ENCODE measurements at regions not wholly inside any gene's neighbourhood (a gene's known extent, or its start where the extent isn't known, plus 50 kb on each side); places are given as distances from the start of the nearest gene placed in this dataset.

GRCh38 chr2:53036196-53036595, 731.4 kb upstream of the CHAC2 start:
- WGBS, 2 donors (ENCODE audit: low coverage in 1 of 2), result 53 to 71% methylated on average over 1 of the region's 1 CpG
- no peaks in the 10 kb centered on the region for H3K36me3 ChIP-seq
- no peaks in the 10 kb centered on the region for H3K27me3 ChIP-seq
- H3K27ac ChIP-seq, result no peak overlapping the region
- in situ Hi-C loops (cut with MboI; ENCODE audit: low pct_ligation_motif_present in 1 of 4, low pct_unique_long_range_greater_than_20kb in 1 of 4, low sequenced_read_pairs in 3 of 4) (no loop called here), intact Hi-C loops (cut with DNase I; ENCODE audit: low total_unique reads) (no loop called here)
- no peak overlapping the region for H3K4me3 ChIP-seq
- no peak for DNase-seq
- H3K4me1 ChIP-seq, result no peaks in the 10 kb centered on the region
- H3K9me3 ChIP-seq, result no peaks in the 10 kb centered on the region
- TF ChIP-seq POLR2A (IDR thresholded peaks at IDR 0.05) (no peak), POLR2AphosphoS5 (IDR thresholded peaks at IDR 0.05) (no peak), EP300 (IDR thresholded peaks at IDR 0.05; ENCODE audit: low read depth) (no peak), CTCF (IDR thresholded peaks at IDR 0.05) (no peak)

GRCh38 chr2:53035153-53035552, 732.5 kb upstream of the CHAC2 start:
- DNase-seq, result no peak
- Histone ChIP-seq H3K9me3 (no peaks in the 10 kb centered on the region), H3K36me3 (no peaks in the 10 kb centered on the region), H3K4me3 (no peak overlapping the region), H3K27ac (no peak overlapping the region), H3K27me3 (no peaks in the 10 kb centered on the region), H3K4me1 (no peaks in the 10 kb centered on the region)
- TF ChIP-seq EP300 (IDR thresholded peaks at IDR 0.05; ENCODE audit: low read depth), result no peak
- no peak for TF ChIP-seq POLR2AphosphoS5 (IDR thresholded peaks at IDR 0.05)
- no peak for TF ChIP-seq POLR2A (IDR thresholded peaks at IDR 0.05)
- TF ChIP-seq CTCF (IDR thresholded peaks at IDR 0.05), result no peak
- intact Hi-C loops (cut with DNase I; ENCODE audit: low total_unique reads) (no loop called here), in situ Hi-C loops (cut with MboI; ENCODE audit: low pct_ligation_motif_present in 1 of 4, low pct_unique_long_range_greater_than_20kb in 1 of 4, low sequenced_read_pairs in 3 of 4) (no loop called here)
- WGBS, 2 donors (ENCODE audit: low coverage in 1 of 2), result 55 to 61% methylated on average over 1 of the region's 1 CpG

- no peak for DNase-seq
Observed at GRCh38 chr2:53033411-53033810, 734.2 kb upstream of the CHAC2 start.

GRCh38 chr2:53028746-53029423, 738.7 kb upstream of the CHAC2 start:
- no peak for DNase-seq
- intact Hi-C loops (cut with DNase I; ENCODE audit: low total_unique reads), result no loop called here
- 84 to 86% methylated on average over 5 to 6 of the region's 6 CpGs for WGBS, 2 donors (ENCODE audit: low coverage in 1 of 2)
- Histone ChIP-seq H3K4me1 (no peaks in the 10 kb centered on the region), H3K4me3 (no peak overlapping the region), H3K9me3 (no peaks in the 10 kb centered on the region), H3K27me3 (no peaks in the 10 kb centered on the region), H3K27ac (no peak overlapping the region), H3K36me3 (no peaks in the 10 kb centered on the region)
- TF ChIP-seq EP300 (IDR thresholded peaks at IDR 0.05; ENCODE audit: low read depth), result no peak
- no peak for TF ChIP-seq POLR2AphosphoS5 (IDR thresholded peaks at IDR 0.05)
- TF ChIP-seq CTCF (IDR thresholded peaks at IDR 0.05), result no peak
- TF ChIP-seq POLR2A (IDR thresholded peaks at IDR 0.05), result no peak
- in situ Hi-C loops (cut with MboI; ENCODE audit: low pct_ligation_motif_present in 1 of 4, low pct_unique_long_range_greater_than_20kb in 1 of 4, low sequenced_read_pairs in 3 of 4), result no loop called here

More at GRCh38 chr2:53033411-53033810, 734.2 kb upstream of the CHAC2 start:
- in situ Hi-C loops (cut with MboI; ENCODE audit: low pct_ligation_motif_present in 1 of 4, low pct_unique_long_range_greater_than_20kb in 1 of 4, low sequenced_read_pairs in 3 of 4) (no loop called here), intact Hi-C loops (cut with DNase I; ENCODE audit: low total_unique reads) (no loop called here)
- H3K27me3 ChIP-seq, result no peaks in the 10 kb centered on the region
- H3K4me1 ChIP-seq, result no peaks in the 10 kb centered on the region
- H3K4me3 ChIP-seq, result no peak overlapping the region
- H3K27ac ChIP-seq, result no peak overlapping the region
- TF ChIP-seq EP300 (IDR thresholded peaks at IDR 0.05; ENCODE audit: low read depth) (no peak), CTCF (IDR thresholded peaks at IDR 0.05) (no peak), POLR2A (IDR thresholded peaks at IDR 0.05) (no peak), POLR2AphosphoS5 (IDR thresholded peaks at IDR 0.05) (no peak)
- H3K36me3 ChIP-seq, result no peaks in the 10 kb centered on the region
- H3K9me3 ChIP-seq, result no peaks in the 10 kb centered on the region

All from transverse colon (tissue), 4 donors.